WTC11 (cell line): ENCODE measurements at regions not wholly inside any gene's neighbourhood (a gene's known extent, or its start where the extent isn't known, plus 50 kb on each side); places are given as distances from the start of the nearest gene placed in this dataset.

Experiments used
- ZNF317 ChIP-seq: sonication (generic); formaldehyde crosslinking; IDR thresholded peaks from 2 replicates; pipeline ENCODE4 v1.8.1; 2023; ENCODE audit warnings: low read depth, mild to moderate bottlenecking, moderate library complexity, missing genetic modification reagents, borderline replicate concordance
- TF ChIP-seq, protein P1 (sequence below): fragments of 200-600 bp; IDR thresholded peaks from 2 replicates; pipeline ENCODE4 v1.8.0; 2022; ENCODE audit warnings: antibody characterized with exemption
- TF ChIP-seq, protein P2 (sequence below): sonication (generic); formaldehyde crosslinking; IDR thresholded peaks from 2 replicates; pipeline ENCODE4 v1.8.1; 2023; ENCODE audit warnings: mild to moderate bottlenecking, moderate library complexity, missing genetic modification reagents
- TF ChIP-seq, protein P3 (sequence below): sonication (generic); formaldehyde crosslinking; IDR thresholded peaks from 2 replicates; pipeline ENCODE4 v1.8.1; 2023; ENCODE audit warnings: mild to moderate bottlenecking, missing genetic modification reagents, moderate library complexity

DNA sequence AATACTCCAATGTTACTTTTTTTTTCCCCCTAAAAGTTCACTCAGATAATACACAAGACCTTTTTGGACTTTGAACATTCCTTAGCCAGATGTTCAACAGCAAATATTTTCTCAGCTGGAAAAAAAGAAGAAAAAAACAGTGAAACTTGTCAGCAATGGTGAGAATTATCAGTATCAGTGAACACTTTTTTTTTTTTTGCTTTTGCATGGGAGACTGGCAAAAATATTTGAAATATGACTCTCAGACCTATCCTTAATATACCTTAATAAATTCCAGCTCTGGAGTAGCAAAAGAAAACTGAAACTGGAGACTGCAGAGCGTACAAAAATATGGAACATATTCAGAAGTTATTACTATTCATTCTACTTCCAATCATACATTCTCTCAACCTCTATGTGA, 92.3 kb downstream of the RFPL4B start:
- TF ChIP-seq ZNF317 (CRISPR knock-in tag), result no peak
- TF ChIP-seq, protein P1, sequence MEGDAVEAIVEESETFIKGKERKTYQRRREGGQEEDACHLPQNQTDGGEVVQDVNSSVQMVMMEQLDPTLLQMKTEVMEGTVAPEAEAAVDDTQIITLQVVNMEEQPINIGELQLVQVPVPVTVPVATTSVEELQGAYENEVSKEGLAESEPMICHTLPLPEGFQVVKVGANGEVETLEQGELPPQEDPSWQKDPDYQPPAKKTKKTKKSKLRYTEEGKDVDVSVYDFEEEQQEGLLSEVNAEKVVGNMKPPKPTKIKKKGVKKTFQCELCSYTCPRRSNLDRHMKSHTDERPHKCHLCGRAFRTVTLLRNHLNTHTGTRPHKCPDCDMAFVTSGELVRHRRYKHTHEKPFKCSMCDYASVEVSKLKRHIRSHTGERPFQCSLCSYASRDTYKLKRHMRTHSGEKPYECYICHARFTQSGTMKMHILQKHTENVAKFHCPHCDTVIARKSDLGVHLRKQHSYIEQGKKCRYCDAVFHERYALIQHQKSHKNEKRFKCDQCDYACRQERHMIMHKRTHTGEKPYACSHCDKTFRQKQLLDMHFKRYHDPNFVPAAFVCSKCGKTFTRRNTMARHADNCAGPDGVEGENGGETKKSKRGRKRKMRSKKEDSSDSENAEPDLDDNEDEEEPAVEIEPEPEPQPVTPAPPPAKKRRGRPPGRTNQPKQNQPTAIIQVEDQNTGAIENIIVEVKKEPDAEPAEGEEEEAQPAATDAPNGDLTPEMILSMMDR, result no peak
- TF ChIP-seq, protein P2, sequence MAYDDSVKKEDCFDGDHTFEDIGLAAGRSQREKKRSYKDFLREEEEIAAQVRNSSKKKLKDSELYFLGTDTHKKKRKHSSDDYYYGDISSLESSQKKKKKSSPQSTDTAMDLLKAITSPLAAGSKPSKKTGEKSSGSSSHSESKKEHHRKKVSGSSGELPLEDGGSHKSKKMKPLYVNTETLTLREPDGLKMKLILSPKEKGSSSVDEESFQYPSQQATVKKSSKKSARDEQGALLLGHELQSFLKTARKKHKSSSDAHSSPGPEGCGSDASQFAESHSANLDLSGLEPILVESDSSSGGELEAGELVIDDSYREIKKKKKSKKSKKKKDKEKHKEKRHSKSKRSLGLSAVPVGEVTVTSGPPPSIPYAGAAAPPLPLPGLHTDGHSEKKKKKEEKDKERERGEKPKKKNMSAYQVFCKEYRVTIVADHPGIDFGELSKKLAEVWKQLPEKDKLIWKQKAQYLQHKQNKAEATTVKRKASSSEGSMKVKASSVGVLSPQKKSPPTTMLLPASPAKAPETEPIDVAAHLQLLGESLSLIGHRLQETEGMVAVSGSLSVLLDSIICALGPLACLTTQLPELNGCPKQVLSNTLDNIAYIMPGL, result no peak
- TF ChIP-seq, protein P3, sequence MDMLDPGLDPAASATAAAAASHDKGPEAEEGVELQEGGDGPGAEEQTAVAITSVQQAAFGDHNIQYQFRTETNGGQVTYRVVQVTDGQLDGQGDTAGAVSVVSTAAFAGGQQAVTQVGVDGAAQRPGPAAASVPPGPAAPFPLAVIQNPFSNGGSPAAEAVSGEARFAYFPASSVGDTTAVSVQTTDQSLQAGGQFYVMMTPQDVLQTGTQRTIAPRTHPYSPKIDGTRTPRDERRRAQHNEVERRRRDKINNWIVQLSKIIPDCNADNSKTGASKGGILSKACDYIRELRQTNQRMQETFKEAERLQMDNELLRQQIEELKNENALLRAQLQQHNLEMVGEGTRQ, result no peak
